ENCODE measurements at regions not wholly inside any gene's neighbourhood (a gene's known extent, or its start where the extent isn't known, plus 50 kb on each side); places are given as distances from the start of the nearest gene placed in this dataset.

- Histone ChIP-seq H3K36me3 (ENCODE audit: control insufficient read depth in 2 of 2, insufficient read depth in 1 of 2, low read length in 2 of 2) (no peaks in the 10 kb centered on the region), H3K4me3 (ENCODE audit: low read depth, low read length) (no peak overlapping the region), H3K27ac (ENCODE audit: extremely low read depth, low read depth, low read length) (no peak overlapping the region), H3K4me1 (ENCODE audit: control insufficient read depth, insufficient read depth, low read length) (no peaks in the 10 kb centered on the region), H3K9me3 (ENCODE audit: control insufficient read depth, insufficient read depth, low read depth, low read length) (no peaks in the 10 kb centered on the region)
- TF ChIP-seq BCL11B (tag by site-specific recombination; IDR thresholded peaks at IDR 0.05; ENCODE audit: low read depth), result no peak
- no peak for TF ChIP-seq RBAK (tag by site-specific recombination; IDR thresholded peaks at IDR 0.05)
- POLR2A ChIA-PET, result no interaction called here
- CTCF ChIA-PET, result interaction anchor here (0.7 to 1.8 kb wide), 2 partner anchors 76 to 117 kb away, joined by 4 to 8 read pairs; no protein-coding TSS in a partner anchor
These were observed 89.9 kb upstream of the TCF21 start for GRCh38 chr6:133799043-133799442.

GRCh38 chr6:133802861-133803260 is 86.1 kb upstream of the TCF21 start:
- ChIA-PET POLR2A (no interaction called here), CTCF (interaction anchor here (0.6 to 0.7 kb wide), 2 partner anchors 9 to 143 kb away, joined by 4 read pairs; no protein-coding TSS in a partner anchor)
- H3K9me3 ChIP-seq (ENCODE audit: control insufficient read depth, insufficient read depth, low read depth, low read length), result no peaks in the 10 kb centered on the region

More at GRCh38 chr6:133802861-133803260, 86.1 kb upstream of the TCF21 start:
- Histone ChIP-seq H3K4me1 (ENCODE audit: control insufficient read depth, insufficient read depth, low read length) (no peaks in the 10 kb centered on the region), H3K4me3 (ENCODE audit: low read depth, low read length) (no peak overlapping the region), H3K27ac (ENCODE audit: extremely low read depth, low read depth, low read length) (no peak overlapping the region), H3K36me3 (ENCODE audit: control insufficient read depth in 2 of 2, insufficient read depth in 1 of 2, low read length in 2 of 2) (no peaks in the 10 kb centered on the region)
- no peak for TF ChIP-seq OVOL3 (tag by site-specific recombination; IDR thresholded peaks at IDR 0.05)
- TF ChIP-seq GFI1B (tag by site-specific recombination; IDR thresholded peaks at IDR 0.05), result no peak
- TF ChIP-seq ZNF654 (tag by site-specific recombination; IDR thresholded peaks at IDR 0.05; ENCODE audit: low read depth), result no peak
- TF ChIP-seq ZBTB11 (tag by site-specific recombination; conservative IDR thresholded peaks at IDR 0.05; ENCODE audit: low read depth), result no peak
- no peak for TF ChIP-seq YY2 (tag by site-specific recombination; IDR thresholded peaks at IDR 0.05)
- no peak for TF ChIP-seq ATF2 (tag by site-specific recombination; IDR thresholded peaks at IDR 0.05; ENCODE audit: low read depth)
- TF ChIP-seq KLF8 (tag by site-specific recombination; IDR thresholded peaks at IDR 0.05), result no peak
- TF ChIP-seq ZNF610 (tag by site-specific recombination; IDR thresholded peaks at IDR 0.05; ENCODE audit: borderline replicate concordance), result no peak
- no peak for TF ChIP-seq ZFP41 (tag by site-specific recombination; IDR thresholded peaks at IDR 0.05; ENCODE audit: borderline replicate concordance)
- TF ChIP-seq TRIM28 (IDR thresholded peaks at IDR 0.05; ENCODE audit: borderline replicate concordance, low read length), result no peak
- no peak for TF ChIP-seq ZNF585B (tag by site-specific recombination; IDR thresholded peaks at IDR 0.05)
- no peak for TF ChIP-seq ZNF473 (tag by site-specific recombination; IDR thresholded peaks at IDR 0.05)
- no peak for TF ChIP-seq ZNF48 (tag by site-specific recombination; IDR thresholded peaks at IDR 0.05)
- no peak for TF ChIP-seq ZNF843 (tag by site-specific recombination; IDR thresholded peaks at IDR 0.05)
- no peak for TF ChIP-seq HOXC10 (CRISPR knock-in tag; IDR thresholded peaks at IDR 0.05)
- TF ChIP-seq ZNF112 (tag by site-specific recombination; IDR thresholded peaks at IDR 0.05), result no peak
- no peak for TF ChIP-seq ZBTB6 (tag by site-specific recombination; IDR thresholded peaks at IDR 0.05)
- no peak for TF ChIP-seq ZSCAN16 (tag by site-specific recombination; IDR thresholded peaks at IDR 0.05)
- TF ChIP-seq ZNF391 (tag by site-specific recombination; IDR thresholded peaks at IDR 0.05; ENCODE audit: borderline replicate concordance, low read depth), result no peak
- no peak for TF ChIP-seq ZNF624 (tag by site-specific recombination; IDR thresholded peaks at IDR 0.05)

All from HEK293 (cell line).